HG03103 (cell line): ENCODE measurements at regions not wholly inside any gene's neighbourhood (a gene's known extent, or its start where the extent isn't known, plus 50 kb on each side); places are given as distances from the start of the nearest gene placed in this dataset.
"Not testable (repeated sequence)": the region's sequence is repeated elsewhere in the genome, so short reads cannot be mapped to it uniquely, and the experiment has no call there.

Source experiments
- ATAC-seq: cut with Tn5 transposase; IDR thresholded peaks from one replicate; pipeline ENCODE4 v1.9.1; 2021; ENCODE audit warnings: low read depth; ENCODE audit not compliant: unreplicated experiment

DNA sequence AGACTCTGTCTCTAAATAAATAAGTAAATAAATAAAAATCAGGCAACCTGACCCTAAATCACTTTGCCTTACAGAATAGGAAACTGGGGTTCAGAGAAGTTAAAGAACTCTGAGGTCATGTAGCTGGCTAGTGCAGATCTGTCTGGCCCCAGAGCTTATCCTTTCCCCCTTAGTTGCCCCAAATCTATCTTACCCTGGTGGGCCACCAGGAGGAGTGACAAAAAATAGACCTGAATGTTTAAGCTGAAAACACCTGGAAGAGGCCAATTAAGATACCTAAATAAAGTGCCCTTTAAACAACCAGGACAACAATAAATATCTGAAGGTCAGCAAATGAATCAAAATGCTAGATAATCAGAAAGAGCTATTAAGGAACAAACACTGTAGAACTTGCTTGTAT lies 59.7 kb downstream of the TEX35 start:
- ATAC-seq, result no peak

DNA sequence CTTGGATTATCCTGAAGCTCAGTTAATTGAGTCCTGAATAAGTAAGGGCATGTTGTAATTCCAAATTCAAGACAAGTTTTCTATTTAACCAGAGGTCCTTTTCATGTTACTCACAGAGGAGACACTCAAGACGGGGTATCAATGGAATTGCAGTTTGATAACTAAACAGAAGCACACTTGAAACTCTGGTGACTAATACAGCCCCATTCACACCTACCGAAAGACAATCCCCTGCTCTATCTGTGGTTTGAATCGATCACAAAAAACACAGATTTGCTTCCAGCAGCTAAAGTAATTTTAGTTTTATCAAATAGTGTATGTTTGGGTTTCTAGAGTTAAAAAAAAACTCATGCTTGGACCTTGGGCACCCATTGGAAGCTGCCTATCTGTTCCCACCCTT lies 60.4 kb downstream of the TEX35 start:
- ATAC-seq, result peak; percentile 62

DNA sequence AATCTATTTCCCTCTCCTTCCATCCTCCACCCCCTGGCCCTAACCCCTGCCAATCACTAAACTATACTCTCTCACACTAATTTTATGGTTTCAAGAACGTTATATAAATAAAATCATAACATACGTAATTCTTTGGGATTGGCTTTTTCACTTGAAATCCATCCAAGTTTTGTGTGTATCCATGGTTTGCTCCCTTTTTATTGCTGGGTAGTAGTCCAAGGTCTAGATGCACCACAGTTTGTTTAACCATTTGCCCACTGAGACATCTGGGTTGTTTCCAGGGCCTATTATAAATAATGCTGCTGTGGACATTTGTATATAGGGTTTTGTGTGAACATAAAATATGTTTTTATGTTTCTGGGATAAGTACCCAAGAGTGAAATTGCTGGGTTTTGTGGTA lies 61.4 kb downstream of the TEX35 start:
- ATAC-seq, result no peak

- peak; percentile 33 for ATAC-seq
Observed at GRCh38 chr1:178575611-178576361, 62.9 kb downstream of the TEX35 start.

GRCh38 chr1:178576841-178577240 lies 63.9 kb downstream of the TEX35 start:
- no peak for ATAC-seq

GRCh38 chr1:178577882-178578281 lies 65.0 kb downstream of the TEX35 start:
- no peak for ATAC-seq

- no peak for ATAC-seq
Observed at GRCh38 chr1:178578541-178578940, 65.6 kb downstream of the TEX35 start.

- ATAC-seq, result no peak
Observed at GRCh38 chr1:178579095-178579494, 66.2 kb downstream of the TEX35 start.

DNA sequence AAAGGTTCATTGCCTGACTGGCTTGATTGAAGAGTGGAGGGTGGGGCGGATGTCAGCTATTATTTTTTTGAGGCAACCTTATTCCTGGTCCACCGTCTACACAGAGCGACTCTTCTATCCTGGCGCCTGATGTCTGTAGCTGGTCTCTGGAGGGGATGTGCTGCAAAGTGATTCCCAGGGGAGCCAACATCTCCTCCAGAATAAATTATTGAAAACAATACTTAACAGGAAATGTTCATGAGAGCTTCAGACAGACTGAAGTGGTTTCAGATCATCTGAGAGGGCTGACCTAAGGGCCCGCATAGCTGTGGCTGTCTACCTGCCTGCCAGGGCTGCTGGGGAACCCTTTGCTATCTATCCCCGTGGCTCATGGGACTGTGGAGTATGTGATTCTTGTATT lies 66.7 kb downstream of the TEX35 start:
- ATAC-seq, result peak; percentile 52

- ATAC-seq, result no peak
Observed at GRCh38 chr1:178580096-178580495, 67.2 kb downstream of the TEX35 start.

GRCh38 chr1:178580876-178581275 lies 68.0 kb downstream of the TEX35 start:
- no peak for ATAC-seq

DNA sequence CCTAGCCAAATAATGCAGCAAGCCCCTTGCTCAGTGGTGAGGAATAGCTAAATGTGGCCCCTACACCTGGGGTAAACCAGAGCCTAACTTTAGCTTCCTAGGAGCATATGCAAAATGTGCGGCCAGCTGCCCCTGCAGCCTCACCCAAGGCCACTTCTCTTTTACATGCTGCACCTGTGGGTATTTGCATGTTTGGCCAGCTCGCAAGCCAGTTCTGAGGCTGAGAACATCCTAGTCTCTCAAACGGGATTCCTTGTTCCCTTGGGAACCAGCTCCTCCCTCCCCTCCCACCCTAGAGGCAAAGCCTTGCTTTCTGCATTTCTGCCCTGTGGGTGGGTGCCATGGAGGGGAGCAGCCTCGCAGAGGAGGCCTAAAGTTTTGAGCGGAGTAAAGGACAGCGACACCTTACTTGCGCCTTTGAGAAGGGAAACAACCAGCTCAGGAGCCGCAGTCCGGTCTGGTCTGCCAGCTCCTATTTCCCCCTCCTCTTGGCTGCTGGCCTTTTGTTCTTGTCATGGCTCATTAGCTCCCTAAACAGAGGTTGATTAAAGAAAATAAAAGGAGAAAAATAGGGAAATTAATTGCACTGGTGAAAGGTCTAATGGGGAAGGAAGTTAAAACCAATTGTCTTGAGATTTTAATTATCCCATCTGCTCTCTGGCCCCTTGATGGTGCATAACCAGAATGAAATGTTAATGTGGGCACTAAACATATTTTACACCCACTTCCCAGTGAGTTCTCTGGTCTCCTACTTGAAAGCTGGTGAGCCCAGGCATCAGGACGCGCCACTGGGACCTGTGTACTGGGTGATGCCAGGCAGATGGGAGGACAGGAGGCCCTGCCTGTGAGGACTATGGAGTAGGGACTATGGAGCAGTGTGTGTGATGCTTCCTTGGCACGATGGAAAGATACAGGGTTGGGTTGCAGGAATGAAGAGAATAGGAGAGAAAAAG lies 68.7 kb downstream of the TEX35 start:
- peak; percentile 76 for ATAC-seq

DNA sequence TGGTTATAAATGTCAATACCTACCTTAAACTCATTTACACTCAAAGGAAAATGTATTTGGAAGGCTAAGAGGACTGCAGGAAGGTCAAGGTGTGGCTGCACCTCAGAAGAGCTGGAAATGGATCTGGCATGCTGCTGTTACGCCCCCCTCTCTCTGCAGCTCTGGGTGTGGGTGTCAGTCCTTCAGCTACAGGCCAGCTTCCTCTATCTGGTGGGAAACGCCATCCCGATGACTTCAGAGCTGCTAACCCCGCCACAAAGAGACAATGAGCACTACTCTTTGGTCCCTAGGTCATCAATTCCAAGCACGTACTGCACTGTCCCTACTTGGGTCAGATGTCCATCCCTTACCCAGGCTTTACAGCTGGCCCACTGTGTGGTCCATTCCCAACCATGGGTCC lies 74.2 kb downstream of the TEX35 start:
- no peak for ATAC-seq

DNA sequence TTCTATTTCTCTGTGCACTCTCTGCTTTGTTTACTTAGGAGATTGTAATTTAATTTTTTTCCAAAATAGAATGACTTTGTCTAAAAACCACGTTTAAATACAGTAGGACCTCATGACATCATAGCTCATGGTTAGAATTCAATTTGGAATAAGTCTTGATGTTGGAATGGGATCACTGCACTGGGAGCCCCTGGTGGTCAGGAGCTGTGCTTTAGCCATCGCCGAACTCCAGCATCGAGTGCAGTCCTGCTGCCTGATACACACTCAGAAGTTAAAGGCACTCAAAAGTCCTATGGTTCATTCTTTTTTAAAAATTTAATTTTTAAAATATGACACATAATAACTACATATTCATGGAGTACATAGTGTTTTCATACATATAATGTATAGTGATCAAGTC lies 75.1 kb downstream of the TEX35 start:
- no peak for ATAC-seq

- ATAC-seq, result not testable (repeated sequence)
Observed at GRCh38 chr1:178589042-178589441, 76.1 kb downstream of the TEX35 start.

DNA sequence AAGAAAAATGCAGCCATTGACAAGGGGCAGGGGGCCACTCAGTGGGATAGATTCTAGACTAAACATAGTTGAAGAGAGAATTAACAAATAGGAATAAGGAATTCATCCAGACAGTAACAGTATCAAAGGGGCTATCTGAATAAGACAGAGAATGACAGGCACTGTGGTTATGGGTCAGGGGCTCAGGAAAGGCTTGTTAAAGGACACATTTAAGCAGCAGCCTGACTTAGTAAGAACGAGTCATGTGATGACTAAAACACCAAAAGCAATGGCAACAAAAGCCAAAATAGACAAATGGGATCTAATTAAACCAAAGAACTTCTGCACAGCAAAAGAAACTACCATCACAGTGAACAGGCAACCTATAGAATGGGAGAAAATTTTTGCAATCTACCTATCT lies 78.9 kb downstream of the TEX35 start:
- not testable (repeated sequence) for ATAC-seq

DNA sequence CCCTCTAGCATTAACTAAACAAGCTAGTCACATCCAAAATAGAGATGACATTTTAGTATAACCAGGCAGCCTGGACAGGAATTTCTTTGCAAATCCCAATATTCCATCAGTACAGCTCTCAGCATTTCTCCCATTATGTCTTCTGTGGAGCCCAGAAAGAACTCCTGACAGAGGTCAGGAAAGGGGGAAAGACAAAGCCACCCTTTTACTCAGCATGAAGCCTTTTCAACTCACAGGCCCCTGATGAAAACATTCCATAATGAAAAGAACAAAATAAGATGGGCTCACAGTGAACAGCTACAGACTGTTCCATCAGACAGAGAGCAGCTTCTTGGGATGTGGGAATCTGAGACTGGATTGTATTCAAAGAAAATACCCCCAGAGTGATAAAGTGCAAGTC lies 80.6 kb downstream of the TEX35 start:
- ATAC-seq, result no peak

- no peak for ATAC-seq
Observed at GRCh38 chr1:178594133-178594532, 81.2 kb downstream of the TEX35 start.

DNA sequence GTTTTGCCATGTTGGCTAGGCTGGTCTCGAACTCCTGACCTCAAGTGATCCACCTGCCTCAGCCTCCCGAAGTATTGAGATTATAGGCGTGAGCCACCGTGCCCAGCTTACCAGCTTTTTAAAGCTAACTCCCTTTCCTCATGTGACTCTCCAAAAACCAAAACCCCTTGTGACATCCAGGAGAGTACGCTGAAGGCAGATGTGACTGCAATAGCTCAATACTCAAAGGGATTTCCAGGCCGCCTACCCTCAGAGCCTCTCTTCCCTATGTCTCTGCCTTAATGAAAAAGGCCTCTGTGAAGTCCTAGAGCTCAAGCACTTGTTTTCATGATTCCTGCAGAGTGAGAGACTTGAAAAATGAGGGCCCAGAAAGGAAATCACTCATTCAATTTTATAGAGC lies 82.6 kb downstream of the TEX35 start:
- ATAC-seq, result no peak

GRCh38 chr1:178599087-178599486 lies 86.2 kb downstream of the TEX35 start:
- no peak for ATAC-seq

GRCh38 chr1:178599745-178600144 lies 86.8 kb downstream of the TEX35 start:
- no peak for ATAC-seq

GRCh38 chr1:178603926-178604325 lies 91.0 kb downstream of the TEX35 start:
- ATAC-seq, result no peak
